ENCODE measurements at regions not wholly inside any gene's neighbourhood (a gene's known extent, or its start where the extent isn't known, plus 50 kb on each side); places are given as distances from the start of the nearest gene placed in this dataset.

DNA sequence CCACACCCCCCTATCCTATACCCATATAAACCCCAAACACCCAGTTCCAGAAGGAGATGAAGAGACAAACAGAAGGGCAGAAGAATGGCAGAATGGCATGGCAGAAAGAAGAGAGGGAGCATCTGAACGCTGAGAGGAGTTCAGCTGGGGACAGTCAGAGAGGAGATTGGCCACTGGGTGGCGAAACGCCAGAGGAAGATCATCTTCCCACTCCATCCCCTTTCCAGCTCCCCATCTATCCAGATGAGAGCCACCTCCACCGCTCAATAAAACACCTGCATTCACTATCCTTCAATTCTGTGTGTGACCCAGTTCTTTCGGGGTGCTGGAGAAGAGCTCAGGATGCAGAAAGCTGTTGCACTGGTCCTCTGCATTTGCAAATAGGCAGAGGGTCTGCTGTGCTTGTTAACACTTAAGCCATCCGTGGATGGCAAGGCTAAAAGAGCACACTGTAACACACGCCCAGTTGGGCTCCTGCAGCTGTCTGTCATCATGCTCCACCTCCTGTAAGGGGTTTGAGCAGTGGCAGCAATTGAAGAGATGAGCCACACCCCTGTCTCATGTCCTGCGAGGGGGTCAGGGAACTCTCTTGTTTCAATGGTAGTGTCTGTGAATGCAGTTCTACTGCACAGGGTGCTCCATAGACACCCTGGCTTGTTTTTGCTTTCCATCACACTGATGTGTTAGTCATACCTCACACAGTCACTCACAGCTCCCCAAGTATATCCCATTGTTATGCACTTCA is 1034.8 kb upstream of the RBFOX1 start:
- no peak for DNase-seq (ENCODE audit: low read depth in 2 of 2)

DNA sequence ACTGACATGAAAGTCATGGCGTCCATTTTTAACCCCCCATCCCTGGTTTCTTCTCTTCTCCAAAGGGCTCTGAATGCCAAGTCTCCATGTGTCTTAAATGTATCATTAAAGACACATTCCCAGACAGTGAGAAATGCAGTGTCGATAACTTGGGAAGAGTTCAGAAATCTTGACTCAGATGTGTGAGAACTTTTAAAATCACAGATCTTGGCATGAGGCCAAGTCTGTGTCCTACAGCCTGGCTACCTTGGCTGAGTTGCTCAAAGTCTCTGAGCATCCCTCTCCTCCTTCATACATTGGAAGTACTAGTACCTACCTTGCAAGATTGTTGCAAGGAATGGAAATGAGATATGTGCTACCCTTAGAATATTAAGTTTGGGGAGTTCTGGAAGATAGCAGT is 1046.5 kb upstream of the RBFOX1 start:
- no peak for DNase-seq (ENCODE audit: low read depth in 2 of 2)

DNA sequence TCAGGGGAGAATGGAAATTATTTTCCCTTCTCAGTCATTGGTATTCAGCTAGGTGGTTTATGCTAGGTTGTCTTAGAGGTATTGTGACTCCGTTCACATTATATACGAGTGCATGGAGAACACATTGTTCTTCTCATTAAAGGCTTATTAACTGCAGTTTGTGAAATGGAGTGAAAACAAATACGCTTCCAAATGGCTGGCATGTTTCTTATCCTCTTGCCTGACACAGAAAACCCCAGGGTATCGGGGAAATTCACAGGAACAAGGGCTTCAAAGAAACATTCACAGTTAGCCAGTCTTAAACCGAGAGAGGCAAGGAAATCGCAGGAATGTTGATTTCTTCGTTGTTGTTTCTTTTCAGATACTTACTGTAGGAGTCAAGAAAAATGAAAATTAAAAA is 1047.9 kb upstream of the RBFOX1 start:
- DNase-seq (ENCODE audit: low read depth in 2 of 2) = no peak

DNA sequence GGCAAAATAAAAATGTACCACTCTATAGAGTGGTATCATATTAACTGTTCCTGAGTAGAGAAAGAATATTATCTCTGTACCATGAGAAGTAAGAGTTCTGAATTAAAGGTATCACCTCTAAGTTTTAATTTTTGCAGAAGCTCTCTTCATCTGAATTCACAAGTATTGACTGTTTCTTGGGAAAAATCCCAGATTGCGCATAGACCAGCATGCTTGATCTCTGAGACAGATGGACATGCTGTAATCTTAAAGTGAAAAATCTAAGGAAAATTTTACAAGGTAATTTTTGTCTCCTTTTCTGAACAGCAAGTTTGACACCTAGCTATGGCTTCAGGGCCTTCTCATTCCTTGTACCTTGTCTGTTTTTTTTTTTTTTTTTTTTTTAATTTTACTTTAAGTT is 1050.7 kb upstream of the RBFOX1 start:
- DNase-seq (ENCODE audit: low read depth in 2 of 2) = no peak

DNA sequence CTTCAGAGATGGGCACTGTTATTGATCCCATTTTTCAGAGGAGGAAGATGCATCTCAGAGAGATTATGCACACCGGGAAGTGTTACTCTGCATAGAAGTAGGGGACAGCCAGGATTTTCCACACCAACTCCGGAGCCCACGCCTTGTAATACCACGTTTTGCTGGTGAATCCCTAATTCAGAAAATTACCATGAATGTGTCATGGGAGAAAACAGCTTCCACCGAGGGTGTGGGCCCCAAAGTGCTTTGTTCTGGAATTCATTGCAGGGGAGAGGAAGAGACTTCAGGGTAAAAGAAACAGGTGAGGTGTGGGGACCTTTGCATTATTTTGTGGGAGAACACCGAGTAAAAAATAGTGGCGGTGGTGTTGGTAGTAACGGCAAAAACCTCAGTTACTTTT is 1051.4 kb upstream of the RBFOX1 start:
- DNase-seq (ENCODE audit: low read depth in 2 of 2) = no peak

DNA sequence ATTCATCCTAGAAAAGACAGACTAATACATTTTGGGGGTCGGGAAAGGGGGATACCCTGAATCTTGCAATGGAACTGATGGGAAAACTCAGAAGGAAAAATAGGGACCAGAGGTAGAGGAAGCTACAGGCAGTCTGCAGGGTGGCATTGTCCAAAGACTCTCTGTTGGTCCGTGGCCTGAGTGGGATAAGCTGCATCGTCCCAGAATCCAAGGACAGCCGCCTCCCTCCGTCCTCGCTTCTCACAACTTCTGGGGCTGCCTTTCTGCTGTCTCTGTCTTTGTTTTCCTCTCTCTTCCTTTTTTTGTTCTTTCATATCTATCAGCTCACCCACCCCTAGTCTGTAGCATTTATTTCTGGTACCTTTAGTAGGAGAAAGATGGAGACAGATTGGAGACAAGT is 1052.6 kb upstream of the RBFOX1 start:
- DNase-seq (ENCODE audit: low read depth in 2 of 2) = no peak

DNA sequence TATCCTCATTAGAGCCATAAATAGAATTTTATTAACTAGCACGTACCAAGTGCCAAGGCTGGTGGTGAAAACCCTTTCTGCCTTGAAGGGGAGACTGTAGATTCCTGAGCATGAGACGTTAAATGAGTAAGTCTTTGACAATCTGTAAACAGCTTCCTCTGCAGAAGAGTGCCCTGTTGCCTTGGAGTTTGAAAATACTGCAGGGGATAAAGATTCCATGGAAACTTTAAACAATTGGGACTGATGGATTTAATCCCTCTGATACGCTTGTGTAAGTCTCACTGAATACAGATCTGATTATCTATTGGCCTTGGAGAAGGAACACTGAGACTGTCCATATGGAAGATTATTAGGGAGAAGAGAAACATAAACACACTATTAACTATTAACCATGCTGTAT is 1053.4 kb upstream of the RBFOX1 start:
- DNase-seq (ENCODE audit: low read depth in 2 of 2) = no peak

DNA sequence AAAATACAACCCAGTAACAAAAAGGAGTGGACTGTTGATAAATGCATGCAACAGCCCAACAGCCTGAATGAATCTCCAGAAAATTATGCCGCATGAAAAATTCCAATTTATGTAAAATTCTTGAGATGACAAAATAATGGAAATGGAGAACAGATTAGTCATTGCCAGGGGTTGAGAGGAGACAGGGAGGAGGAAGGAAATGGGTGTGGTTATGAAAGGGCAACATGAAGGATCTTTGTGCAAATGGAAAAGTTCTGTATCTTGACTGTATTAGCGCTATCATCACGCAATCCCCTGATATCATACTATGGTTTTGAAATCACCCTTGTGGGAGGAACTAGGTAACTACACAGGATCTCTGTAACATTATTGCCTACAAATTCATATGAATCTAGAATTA is 1058.3 kb upstream of the RBFOX1 start:
- DNase-seq (ENCODE audit: low read depth in 2 of 2) = no peak

DNA sequence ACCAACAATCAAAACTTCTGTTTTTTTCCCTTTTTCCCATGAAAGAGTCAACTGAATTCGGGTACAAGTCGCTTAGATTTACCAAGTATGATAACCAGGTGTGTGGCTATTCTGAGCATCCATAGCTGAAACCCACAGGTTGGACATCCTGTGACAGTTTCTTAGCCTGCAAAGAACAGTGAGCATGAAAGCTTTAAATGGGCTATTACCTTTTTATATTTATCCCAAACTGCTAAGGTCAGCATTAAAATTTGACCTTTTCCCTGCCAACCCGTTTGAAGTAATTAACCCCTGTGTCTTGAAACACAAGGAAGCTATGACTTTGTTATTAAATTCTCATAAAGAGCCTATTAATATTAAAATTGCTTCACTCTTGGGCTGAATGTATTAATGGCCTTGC is 1065.0 kb upstream of the RBFOX1 start:
- no peak for DNase-seq (ENCODE audit: low read depth in 2 of 2)

DNA sequence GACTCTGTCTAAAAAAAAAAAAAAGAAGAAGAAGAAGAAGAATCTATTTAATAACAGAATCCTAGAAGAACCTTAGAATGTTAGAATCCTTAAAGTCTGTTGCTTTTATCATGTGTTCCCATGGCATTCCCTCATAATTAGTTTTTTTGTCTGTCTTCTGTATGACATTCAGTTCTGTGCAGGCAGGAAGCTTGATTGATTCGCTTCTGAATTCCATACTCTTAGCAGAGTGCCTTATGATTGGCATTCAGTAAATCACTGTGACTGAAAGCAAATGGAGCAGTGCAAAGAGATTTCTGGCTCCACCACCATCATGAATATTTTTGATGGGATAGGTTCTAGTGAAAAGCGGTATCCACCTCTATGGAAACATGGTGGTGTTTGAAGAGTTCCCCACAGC is 1065.9 kb upstream of the RBFOX1 start:
- DNase-seq (ENCODE audit: low read depth in 2 of 2) = no peak

DNA sequence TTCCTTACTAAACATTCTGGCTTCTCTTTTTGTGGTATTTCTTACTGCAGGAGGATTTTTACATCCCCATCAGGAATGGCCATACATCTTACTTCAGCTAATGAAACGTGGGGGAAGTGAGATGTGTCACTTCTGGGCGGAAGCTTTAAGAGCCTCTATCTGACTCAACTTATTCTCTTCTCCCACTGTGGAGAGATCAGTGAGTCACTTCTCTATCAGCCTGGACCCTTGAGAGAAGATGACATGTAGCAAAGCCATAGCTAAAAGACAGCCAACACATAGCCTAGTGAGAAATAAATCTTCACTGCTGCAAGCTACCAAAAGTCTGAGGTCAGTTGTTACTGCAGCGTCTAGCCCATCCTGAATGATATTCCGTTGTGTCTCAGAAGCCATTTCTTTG is 1066.7 kb upstream of the RBFOX1 start:
- no peak for DNase-seq (ENCODE audit: low read depth in 2 of 2)

DNA sequence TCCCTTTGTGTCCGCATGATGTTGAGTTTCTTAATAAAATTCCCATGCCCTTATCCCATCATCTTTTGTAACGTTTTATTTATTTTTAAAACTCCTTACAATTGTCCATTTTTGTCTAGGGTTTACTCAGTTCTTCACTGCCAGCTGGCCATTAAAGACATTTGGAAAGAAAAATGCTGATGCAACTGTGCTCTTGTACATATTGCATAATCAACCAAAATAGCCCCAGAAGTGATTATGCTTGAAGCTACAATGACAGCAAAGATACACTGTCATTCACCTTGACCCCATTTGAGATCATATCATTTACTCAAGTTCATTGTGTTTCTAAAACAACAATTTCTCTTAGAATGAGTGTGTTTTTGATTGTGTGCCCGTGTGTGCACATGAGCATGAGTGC is 1074.6 kb upstream of the RBFOX1 start:
- DNase-seq (ENCODE audit: low read depth in 2 of 2) = no peak

DNA sequence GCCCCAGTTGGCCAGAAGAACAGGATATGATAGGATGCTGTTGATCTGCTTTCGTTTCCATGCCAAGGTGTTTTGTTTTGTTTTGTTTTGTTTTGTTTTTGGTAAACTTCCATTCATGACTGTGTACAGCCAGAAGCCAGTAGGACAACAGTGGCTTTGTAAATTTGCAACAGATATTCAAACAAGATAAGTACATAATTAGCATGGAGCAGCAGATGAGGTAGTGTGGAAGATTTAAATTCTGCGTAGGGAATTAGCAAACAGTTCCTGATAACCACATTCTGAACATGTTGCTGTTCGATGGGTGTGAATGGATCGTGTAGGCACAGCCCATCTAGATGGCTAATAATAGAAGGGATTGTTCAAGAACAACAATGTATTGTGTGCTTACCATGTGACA is 1080.1 kb upstream of the RBFOX1 start:
- DNase-seq (ENCODE audit: low read depth in 2 of 2) = no peak

DNA sequence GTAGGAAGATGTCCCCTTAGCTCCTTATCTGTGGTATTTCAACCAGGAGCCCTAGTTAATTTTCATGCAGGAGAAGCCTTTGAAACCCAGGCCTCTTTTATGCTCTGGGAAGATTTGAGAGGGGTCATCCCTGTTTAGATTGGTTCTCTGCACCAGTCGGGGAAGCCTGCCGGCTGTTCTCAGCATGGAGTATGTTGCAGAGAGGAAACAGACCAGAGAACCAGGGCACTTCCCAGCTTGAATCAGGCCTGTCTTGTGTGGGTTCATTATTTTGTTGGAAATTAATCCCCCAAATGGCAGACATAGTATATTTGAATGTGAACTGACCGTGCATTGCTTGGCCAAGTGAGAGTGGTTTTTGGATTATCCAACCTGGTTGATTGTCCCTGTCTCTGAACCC is 1082.1 kb upstream of the RBFOX1 start:
- no peak for DNase-seq (ENCODE audit: low read depth in 2 of 2)

DNA sequence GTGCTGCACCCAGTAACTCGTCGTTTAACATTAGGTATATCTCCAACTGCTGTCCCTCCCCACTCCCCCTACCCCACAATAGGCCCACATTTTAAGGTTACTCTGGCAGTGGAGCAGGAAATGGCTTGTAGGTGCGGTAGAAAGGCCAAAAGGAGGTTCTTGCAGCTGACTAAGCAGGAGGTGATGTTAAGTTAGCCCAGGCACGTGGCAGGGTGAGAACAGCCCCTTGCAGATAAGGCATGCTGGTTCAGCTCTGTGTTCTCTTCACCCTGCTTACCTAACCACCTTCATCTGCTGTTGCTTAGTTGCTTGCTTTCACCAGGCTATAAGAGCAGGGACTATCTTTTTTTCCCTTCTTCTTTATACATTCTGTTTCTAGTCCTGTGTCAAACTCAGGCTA is 1082.8 kb upstream of the RBFOX1 start:
- no peak for DNase-seq (ENCODE audit: low read depth in 2 of 2)

DNA sequence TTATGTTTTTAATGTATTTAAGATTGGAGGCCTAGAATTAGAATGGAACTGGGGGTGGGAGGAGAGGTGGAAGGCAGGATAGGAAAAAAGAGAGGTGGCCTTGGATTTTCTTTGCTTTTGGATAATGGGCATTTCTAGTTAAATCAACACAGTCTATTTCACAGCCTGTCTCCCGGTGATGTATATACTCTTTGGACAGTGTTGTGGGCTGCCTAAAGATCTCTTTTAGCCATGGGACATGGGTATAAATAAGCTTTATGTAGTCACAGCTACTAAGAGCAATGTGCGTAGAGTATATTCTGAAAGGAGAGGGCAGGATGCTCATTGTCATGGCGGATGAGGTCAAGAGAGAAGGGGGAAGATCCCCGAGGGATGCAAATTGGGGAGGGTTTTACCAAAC is 1084.4 kb upstream of the RBFOX1 start:
- DNase-seq (ENCODE audit: low read depth in 2 of 2) = no peak

DNA sequence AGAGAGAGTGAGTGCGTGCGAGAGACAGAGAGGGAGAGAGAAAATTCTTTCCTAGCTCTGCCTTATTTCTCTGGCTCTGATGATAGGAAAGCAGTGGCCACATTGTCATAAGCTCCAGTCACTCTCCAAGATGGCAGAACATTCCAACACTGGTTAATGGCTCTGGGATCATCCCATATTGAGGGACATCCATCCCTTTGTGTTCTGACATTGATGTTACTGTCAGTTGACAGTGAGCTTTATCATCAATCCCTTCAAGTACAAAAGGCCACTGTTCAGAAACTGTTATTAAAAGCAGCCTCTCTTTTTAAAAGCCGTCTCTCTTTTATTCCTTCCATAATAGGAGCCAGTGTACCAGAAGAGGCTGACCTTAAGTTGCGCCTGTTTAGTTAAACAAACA is 1084.9 kb upstream of the RBFOX1 start:
- DNase-seq (ENCODE audit: low read depth in 2 of 2) = no peak

DNA sequence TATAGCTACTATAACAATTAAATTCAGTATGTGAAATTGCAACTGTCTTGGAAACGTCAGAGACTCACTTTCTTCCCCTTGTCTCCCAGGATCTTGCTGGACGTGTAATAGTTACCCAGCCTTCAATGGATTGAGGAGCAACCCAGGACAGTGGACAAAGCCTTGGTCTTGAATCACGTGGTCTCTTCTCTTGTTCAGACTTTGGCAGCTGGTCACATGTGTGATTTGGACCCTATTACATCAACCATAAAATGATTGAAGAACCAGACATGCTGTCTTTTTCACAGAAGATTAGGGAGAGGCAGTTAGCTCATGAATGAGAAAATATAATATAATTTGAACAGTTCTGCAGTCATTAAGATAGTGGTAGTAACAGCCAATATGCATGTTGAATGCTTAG is 1085.5 kb upstream of the RBFOX1 start:
- no peak for DNase-seq (ENCODE audit: low read depth in 2 of 2)

DNA sequence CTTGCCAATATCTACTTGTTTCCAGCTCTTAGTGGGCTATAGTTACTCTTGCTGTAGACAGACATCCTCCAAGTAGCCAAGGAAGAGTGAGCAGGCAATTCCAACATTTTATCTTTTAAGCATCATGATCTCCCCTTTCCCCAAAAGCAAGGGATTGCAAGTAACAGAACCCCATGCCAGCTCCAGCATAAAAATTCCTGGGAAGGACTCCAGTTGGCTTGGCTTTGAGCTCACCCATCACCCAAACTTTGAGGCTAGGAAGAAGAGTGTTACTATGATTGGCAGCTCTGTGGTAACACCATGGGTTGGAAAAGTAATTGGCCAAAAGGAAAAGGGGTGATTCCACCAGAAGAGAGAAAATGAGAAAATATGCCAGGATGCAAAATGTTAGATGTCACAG is 1086.4 kb upstream of the RBFOX1 start:
- no peak for DNase-seq (ENCODE audit: low read depth in 2 of 2)

DNA sequence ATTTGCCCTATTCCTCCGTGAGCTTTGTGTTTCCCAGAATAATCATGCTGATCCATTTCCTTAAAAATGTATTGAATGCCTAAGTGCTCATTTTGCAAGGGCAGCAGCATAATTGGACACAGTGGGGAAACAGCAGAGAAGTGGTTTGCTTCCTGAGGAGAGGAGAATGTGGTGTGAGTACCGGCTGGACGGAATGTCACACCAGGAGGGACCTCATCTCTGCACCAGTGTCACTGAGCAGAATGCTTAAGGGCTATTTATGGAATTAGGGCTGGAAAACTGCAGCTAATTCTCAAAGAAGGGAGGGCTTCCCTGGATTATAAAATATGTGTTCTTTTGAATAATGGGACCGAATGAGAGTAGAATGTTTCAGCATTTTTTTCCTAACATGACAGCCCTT is 1100.6 kb upstream of the RBFOX1 start:
- DNase-seq (ENCODE audit: low read depth in 2 of 2) = no peak

DNA sequence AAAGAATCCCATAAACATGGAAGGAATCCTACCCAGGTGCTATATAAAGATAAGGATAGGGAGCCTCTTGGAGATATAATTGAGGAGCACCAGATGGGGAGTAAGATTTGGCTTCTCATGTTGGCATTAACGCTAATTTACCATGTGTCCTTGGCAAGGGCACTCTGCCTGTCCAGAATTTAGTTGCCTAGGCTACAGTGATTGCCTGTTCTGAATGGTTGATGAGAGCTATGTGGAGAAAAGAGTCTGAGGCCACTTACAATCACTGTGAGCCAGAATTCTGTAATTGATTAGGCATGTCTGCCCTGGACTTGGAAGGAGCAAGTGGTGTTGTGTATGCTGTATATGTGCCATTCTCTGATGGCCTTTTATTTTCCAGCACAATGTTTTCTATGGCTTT is 1101.2 kb upstream of the RBFOX1 start:
- no peak for DNase-seq (ENCODE audit: low read depth in 2 of 2)

DNA sequence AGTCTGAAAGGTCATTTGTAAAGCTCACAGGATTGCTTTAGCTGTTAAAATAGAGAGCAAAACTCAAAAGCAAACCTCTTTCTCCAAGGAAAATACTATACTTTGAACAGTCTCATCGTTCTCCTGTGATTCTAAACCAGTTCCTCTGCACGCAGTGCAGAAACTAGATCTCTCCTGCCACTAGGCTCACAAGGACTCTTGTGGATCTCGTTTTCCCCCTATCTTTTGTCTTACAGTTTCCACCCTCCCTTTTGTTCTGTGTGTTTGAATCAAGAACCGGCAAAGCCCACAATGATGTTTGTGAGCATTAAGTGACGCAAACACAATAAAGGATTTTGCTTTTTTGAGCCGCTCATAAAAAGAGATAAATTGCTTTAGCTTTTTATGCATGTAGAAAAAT is 1103.5 kb upstream of the RBFOX1 start:
- no peak for DNase-seq (ENCODE audit: low read depth in 2 of 2)

DNA sequence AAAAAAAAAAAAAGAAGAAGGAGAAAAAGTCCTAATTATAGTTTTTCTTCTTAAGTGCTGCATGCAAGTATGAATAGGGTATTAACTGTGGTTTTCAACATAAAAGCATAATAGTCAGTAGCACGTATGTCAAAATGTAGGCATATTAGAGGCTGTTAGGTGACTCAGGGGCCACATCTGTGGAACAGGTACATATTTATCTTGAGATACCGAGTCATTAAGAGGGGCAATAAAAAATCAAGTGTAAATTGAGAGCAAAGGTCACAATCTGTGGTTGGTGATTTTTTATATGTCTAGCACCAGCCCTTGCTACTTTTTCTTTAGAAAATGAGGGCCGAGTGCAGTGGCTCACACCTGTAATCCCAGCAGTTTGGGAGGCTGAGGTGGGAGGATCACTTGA is 1113.8 kb upstream of the RBFOX1 start:
- DNase-seq (ENCODE audit: low read depth in 2 of 2) = no peak

DNA sequence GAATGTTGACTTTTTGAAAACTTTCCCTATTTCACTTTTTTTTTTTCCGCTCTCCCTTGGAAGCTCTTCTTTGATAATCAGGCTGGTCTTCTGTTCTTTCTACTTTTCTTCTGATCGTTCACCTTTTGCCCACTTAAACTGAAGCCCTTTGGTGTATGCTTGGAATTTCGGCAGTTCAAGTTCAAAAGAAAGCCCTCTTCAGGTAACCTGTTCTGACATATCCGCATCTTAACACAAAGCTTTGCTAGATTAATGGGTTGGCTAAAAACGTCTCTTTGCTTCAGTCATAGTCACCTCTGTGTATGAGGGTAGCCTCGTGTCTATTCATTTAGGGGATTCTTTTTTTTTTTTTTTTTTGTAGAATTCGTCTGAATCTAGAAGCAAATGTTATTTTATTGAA is 1115.8 kb upstream of the RBFOX1 start:
- DNase-seq (ENCODE audit: low read depth in 2 of 2) = no peak
